Hepatocyte (in vitro differentiated cells): ENCODE measurements at regions not wholly inside any gene's neighbourhood (a gene's known extent, or its start where the extent isn't known, plus 50 kb on each side); places are given as distances from the start of the nearest gene placed in this dataset.

Experiments used
- DNase-seq: peaks from one replicate; pipeline ENCODE4 v3.0.0-alpha.2; 2016; ENCODE audit warnings: low spot score
- H2AFZ ChIP-seq: fragments of 200-600 bp; sonication (generic); 2 replicates; pipeline ENCODE4 v1.6.0; 2016; ENCODE audit warnings: antibody characterized with exemption, mild to moderate bottlenecking
- H3K27ac ChIP-seq: fragments of 200-600 bp; sonication (generic); 2 replicates; pipeline ENCODE4 v1.5.1; 2016; ENCODE audit warnings: mild to moderate bottlenecking
- H3K27me3 ChIP-seq: fragments of 200-600 bp; sonication (generic); 2 replicates; pipeline ENCODE4 v1.6.1; 2016
- H3K36me3 ChIP-seq: fragments of 200-600 bp; sonication (generic); replicated peaks from 2 replicates; pipeline ENCODE4 v1.5.1; 2016; ENCODE audit warnings: low read depth; ENCODE audit not compliant: insufficient read depth
- H3K4me1 ChIP-seq: fragments of 200-600 bp; sonication (generic); 2 replicates; pipeline ENCODE4 v1.5.1; 2016; ENCODE audit warnings: mild to moderate bottlenecking, moderate library complexity; ENCODE audit not compliant: insufficient read depth
- H3K4me2 ChIP-seq: fragments of 200-600 bp; sonication (generic); 2 replicates; pipeline ENCODE4 v1.6.0; 2016
- H3K4me3 ChIP-seq: fragments of 200-600 bp; sonication (generic); 2 replicates; pipeline ENCODE4 v1.5.1; 2016; ENCODE audit warnings: mild to moderate bottlenecking
- H3K79me2 ChIP-seq: fragments of 200-600 bp; sonication (generic); 2 replicates; pipeline ENCODE4 v1.6.0; 2017; ENCODE audit warnings: mild to moderate bottlenecking
- H3K9me2 ChIP-seq: fragments of 200-600 bp; sonication (generic); replicated peaks from 2 replicates; pipeline ENCODE4 v1.6.0; 2017; ENCODE audit warnings: mild to moderate bottlenecking; ENCODE audit not compliant: insufficient read depth
- H3K9me3 ChIP-seq: fragments of 200-600 bp; sonication (generic); 2 replicates; pipeline ENCODE4 v1.5.1; 2016; ENCODE audit warnings: low read depth, mild to moderate bottlenecking
- H4K20me1 ChIP-seq: fragments of 200-600 bp; sonication (generic); 2 replicates; pipeline ENCODE4 v1.6.0; 2016; ENCODE audit warnings: mild to moderate bottlenecking; ENCODE audit not compliant: insufficient read depth, poor library complexity, severe bottlenecking
- CTCF ChIP-seq: fragments of 200-600 bp; sonication (generic); IDR thresholded peaks from 2 replicates; pipeline ENCODE4 v1.5.1; 2016; ENCODE audit warnings: antibody characterized with exemption, mild to moderate bottlenecking; ENCODE audit not compliant: poor library complexity
- EZH2 ChIP-seq: fragments of 200-600 bp; sonication (generic); IDR thresholded peaks from 2 replicates; pipeline ENCODE4 v1.6.1; 2016; ENCODE audit warnings: antibody characterized with exemption, mild to moderate bottlenecking, borderline replicate concordance
- EZH2phosphoT487 ChIP-seq: fragments of 200-600 bp; sonication (generic); IDR thresholded peaks from one replicate; pipeline ENCODE4 v1.6.1; 2018; ENCODE audit warnings: antibody characterized with exemption, mild to moderate bottlenecking, low read depth, moderate library complexity; ENCODE audit not compliant: unreplicated experiment, severe bottlenecking
- WGBS: methylation state at CpG from one replicate; pipeline ENCODE4 v1.1.6; 2016; ENCODE audit warnings: low lambda C conversion rate; ENCODE audit errors: missing lambda C conversion rate; 5-methylcytosine and 5-hydroxymethylcytosine counted together

DNA sequence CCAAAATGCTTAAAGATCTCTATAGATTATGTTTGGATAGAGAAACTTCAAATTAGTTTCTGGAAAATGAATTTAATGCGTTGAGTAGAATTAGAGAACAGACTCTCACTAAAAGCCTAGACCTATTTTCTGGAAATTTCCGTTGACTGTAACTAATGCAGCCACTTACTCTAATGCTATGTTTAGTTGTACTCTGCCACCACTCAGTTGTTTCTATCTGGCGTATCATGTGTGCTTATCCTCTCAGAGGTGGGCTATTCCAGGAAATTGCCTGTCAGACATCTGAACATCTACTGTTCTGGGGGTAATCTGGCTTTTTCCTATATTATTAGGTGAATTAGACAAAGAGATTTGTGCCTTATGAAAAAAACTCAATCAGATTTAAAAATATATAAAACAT, 347.1 kb upstream of the FSTL5 start:
- Histone ChIP-seq H3K9me2 (no peaks in the 10 kb centered on the region), H3K9me3 (no peaks in the 10 kb centered on the region), H3K36me3 (no peaks in the 10 kb centered on the region), H3K27me3 (no peaks in the 10 kb centered on the region), H3K4me1 (no peaks in the 10 kb centered on the region), H3K79me2 (no peaks in the 10 kb centered on the region), H4K20me1 (no peaks in the 10 kb centered on the region), H2AFZ (no peak overlapping the region), H3K4me3 (no peak overlapping the region), H3K4me2 (no peak overlapping the region), H3K27ac (no peak overlapping the region)
- TF ChIP-seq EZH2: no peak
- no peak for TF ChIP-seq EZH2phosphoT487
- no peak for TF ChIP-seq CTCF
- WGBS: 78% methylated on average over 3 of the region's 3 CpGs
- DNase-seq: no peak

- H3K27ac ChIP-seq: no peak overlapping the region
- H3K4me3 ChIP-seq: no peak overlapping the region
- no peaks in the 10 kb centered on the region for H3K79me2 ChIP-seq
- TF ChIP-seq EZH2: no peak
- no peak for TF ChIP-seq EZH2phosphoT487
- no peaks in the 10 kb centered on the region for H4K20me1 ChIP-seq
- H3K9me3 ChIP-seq: no peaks in the 10 kb centered on the region
- no peaks in the 10 kb centered on the region for H3K4me1 ChIP-seq
- H3K4me2 ChIP-seq: no peak overlapping the region
- no peaks in the 10 kb centered on the region for H3K9me2 ChIP-seq
- WGBS: 83% methylated on average over 4 of the region's 4 CpGs
- no peak overlapping the region for H2AFZ ChIP-seq
- H3K27me3 ChIP-seq: no peaks in the 10 kb centered on the region
- DNase-seq: no peak
- no peaks in the 10 kb centered on the region for H3K36me3 ChIP-seq
Observed at GRCh38 chr4:162510115-162510514, 346.3 kb upstream of the FSTL5 start.

- H2AFZ ChIP-seq: no peak overlapping the region
- H3K4me2 ChIP-seq: no peak overlapping the region
- no peaks in the 10 kb centered on the region for H3K9me2 ChIP-seq
- no peaks in the 10 kb centered on the region for H3K27me3 ChIP-seq
- H3K79me2 ChIP-seq: no peaks in the 10 kb centered on the region
- no peak for DNase-seq
- no peaks in the 10 kb centered on the region for H3K36me3 ChIP-seq
- no peak overlapping the region for H3K4me3 ChIP-seq
- 100% methylated on average over 1 of the region's 1 CpG for WGBS
- H4K20me1 ChIP-seq: no peaks in the 10 kb centered on the region
- no peaks in the 10 kb centered on the region for H3K9me3 ChIP-seq
- no peaks in the 10 kb centered on the region for H3K4me1 ChIP-seq
- TF ChIP-seq EZH2phosphoT487 (no peak), CTCF (no peak), EZH2 (no peak)
- no peak overlapping the region for H3K27ac ChIP-seq
Observed at GRCh38 chr4:162509333-162509732, 345.5 kb upstream of the FSTL5 start.

DNA sequence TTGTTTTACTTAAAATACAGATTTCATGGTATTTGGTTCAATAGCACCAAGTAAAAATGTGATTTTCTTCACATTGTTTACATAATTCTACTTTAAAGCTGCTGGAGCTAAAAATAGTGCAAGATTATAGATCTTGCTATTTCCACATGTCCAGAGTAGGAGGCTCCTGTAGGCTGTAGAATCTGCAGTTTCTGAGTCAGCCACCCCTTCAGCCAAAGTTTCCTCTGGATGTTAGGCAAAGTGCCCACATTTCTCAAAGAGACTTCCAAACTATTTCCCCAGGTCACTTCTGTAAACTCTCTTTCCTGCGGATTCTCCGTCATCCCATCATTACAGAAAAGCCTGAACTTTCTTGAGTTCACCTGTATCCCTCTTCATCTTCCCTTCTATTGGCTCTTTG, 342.5 kb upstream of the FSTL5 start:
- WGBS: 85% methylated on average over 2 of the region's 2 CpGs
- peak; percentile 19 for DNase-seq
- no peak overlapping the region for H3K27ac ChIP-seq

More for the DNA sequence above, 342.5 kb upstream of the FSTL5 start:
- H3K4me1 ChIP-seq: no peaks in the 10 kb centered on the region
- H3K79me2 ChIP-seq: no peaks in the 10 kb centered on the region
- H3K9me3 ChIP-seq: no peaks in the 10 kb centered on the region
- no peak overlapping the region for H2AFZ ChIP-seq
- TF ChIP-seq EZH2 (no peak), CTCF (no peak), EZH2phosphoT487 (no peak)
- H3K27me3 ChIP-seq: no peaks in the 10 kb centered on the region
- H3K4me3 ChIP-seq: no peak overlapping the region
- H3K4me2 ChIP-seq: no peak overlapping the region
- H3K36me3 ChIP-seq: no peaks in the 10 kb centered on the region
- H4K20me1 ChIP-seq: no peaks in the 10 kb centered on the region
- no peaks in the 10 kb centered on the region for H3K9me2 ChIP-seq
